GM19324 (cell line): ENCODE measurements at regions not wholly inside any gene's neighbourhood (a gene's known extent, or its start where the extent isn't known, plus 50 kb on each side); places are given as distances from the start of the nearest gene placed in this dataset.

Experiments
- ATAC-seq: cut with Tn5 transposase; IDR thresholded peaks from one replicate; pipeline ENCODE4 v1.9.1; 2021; ENCODE audit warnings: mild to moderate bottlenecking, moderate library complexity; ENCODE audit not compliant: unreplicated experiment, low FRiP score

DNA sequence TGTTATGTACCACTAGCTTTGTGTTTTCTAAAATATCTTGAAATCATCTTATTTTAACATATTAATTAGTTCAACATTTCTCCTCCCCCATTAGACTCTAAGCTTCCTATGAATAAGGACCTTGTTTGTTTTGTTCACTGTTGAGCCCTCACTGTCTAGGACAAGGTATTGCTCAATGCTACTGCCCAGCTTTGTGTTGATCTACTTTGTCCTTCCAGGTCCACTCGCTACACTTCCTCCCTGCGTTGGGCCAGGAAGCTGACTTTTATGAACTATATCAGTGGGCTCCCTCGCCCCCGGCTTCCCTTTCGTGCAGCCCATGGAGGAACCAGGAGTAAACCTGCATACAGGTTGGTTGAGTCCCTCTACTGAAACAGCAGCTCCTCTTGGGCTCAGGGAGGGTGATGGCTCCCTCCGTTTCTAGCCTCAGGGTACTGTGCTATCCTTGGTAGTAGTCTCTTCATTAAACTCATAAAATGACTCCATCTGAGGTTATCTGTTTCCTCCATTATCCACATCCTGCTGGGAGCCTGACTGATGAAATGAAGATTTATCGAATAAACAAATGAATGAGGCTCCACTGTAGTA is 272.5 kb downstream of the CLIC5 start:
- no peak for ATAC-seq

DNA sequence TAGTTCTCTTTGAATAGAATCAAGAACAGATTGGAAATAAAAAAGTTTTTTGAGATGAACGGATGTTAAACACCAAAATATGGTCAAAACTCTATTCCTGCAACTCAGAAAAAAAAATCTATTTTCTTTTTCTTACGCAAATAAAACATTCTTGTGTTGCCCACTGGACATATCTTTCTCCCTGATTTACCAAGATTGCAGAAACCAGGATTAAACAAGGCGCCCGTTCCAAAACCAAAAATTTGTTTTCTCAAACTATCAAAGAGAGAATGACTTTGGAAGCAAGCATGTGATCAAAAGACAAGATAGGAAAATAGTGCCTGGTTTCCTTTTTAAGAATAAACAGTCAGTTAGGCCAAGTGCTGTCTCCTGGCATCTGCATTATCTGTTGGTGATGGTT is 273.1 kb downstream of the CLIC5 start:
- ATAC-seq = no peak

DNA sequence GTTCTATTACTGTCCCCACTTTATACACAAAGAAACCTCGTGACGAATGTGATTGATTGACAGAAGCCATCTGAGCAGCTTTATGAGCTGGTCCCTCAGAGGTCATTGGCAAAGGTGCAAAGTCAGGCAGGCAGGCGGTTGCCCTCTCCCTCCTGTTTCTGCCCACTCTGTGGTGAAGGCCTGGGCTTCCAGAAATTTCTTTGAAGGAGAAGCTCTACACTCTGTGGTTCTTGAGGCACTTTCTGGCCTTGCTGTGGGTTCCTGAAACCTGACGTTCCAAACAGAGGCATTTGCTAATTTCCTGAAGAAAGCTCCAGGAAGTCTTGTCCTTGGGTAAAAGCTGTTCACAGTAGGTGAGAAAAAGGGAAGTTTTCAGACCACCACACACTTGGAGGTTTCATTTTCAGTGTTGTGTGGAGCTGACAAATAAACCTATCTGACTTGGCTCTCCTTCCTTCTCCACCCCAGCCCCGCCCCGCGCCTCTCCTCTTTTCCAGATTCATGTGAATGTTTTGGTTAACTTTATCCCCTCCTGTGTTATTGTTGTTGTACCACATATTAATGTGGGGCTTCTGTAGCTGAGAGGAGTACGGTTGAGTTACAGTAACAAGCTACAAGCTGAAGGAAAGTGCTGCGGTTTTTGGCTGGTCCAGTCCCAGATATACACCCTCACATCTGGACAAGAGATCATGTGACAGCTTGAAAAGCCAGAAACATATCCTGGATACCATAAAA is 274.1 kb downstream of the CLIC5 start:
- peak; percentile 51 for ATAC-seq

DNA sequence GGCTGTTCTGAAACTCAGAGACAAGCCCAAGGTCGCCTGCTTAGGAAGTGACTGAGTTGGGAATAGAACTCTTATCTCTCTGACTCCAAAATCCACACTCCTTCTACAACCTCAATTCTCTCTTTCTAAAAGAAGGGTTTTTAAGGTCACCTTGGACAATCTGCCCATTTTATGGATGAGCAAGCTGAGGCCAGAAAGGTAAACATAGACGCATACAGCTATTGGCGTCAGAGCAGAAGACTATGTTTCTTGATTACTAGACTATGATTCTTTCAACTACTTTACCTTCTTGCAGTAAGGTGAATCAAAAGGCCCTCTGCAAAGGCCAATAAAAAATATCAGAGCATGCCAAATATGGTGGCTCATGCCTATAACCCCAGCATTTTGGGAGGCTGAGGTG is 276.6 kb downstream of the CLIC5 start:
- ATAC-seq = no peak

DNA sequence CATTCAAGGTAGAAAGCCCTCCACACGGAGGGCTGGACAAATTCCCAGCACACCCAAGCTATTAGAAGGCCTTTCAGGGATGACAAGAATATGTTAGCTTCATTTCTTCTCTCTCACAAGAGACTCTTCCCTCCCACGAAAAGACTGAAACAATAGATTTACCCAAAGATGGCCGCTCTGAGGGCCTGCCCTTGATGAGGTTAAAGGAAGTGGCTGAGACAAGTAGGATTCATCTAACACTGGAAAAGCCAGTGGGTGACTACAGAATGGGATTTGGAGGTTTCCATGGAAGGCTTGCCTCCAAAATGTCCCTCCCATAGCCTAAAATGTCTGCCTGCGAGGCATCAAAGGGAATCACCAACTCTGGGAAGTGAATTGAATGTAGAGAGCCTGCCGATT is 277.6 kb downstream of the CLIC5 start:
- ATAC-seq = no peak

GRCh38 chr6:45737331-45738056 is 278.2 kb downstream of the CLIC5 start:
- peak; percentile 77 for ATAC-seq

DNA sequence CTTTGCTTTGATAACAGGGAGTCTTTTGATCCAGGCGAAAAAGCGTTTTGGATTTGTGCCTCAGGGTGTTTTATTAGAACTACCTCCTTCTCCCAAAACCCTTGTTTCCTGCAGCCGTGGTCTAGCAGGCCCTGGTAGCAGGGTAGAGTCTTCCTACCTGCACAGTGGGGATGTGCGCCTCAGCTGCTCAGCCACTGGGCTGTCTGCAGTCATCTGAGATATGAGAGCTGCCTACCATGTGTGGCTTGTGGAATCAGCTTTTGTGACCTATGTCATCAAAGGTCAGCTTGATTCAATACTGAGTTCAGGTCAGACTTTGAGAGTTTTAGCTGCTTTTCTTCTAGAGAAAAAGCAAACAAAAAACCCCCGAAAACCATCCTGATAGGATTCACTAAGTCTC is 279.5 kb downstream of the CLIC5 start:
- no peak for ATAC-seq

DNA sequence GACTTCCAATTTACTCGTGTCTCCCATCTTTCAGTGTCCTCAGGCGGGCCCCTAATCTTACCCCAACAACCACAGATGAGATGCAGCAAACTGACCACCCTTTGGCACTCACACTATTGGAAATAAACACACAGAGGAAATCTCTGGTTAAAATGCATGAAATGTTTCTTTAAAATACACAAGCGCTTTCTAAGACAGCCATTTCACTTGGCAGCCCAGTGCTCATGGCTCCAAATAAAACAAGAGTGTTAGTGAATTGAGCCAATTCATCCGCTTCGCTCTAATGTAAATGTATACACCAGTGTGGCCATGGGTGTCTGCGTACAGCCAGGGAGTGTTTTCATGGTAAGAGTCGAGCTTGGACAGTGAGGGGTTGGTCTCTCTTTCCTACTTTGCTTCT is 282.9 kb downstream of the CLIC5 start:
- no peak for ATAC-seq

DNA sequence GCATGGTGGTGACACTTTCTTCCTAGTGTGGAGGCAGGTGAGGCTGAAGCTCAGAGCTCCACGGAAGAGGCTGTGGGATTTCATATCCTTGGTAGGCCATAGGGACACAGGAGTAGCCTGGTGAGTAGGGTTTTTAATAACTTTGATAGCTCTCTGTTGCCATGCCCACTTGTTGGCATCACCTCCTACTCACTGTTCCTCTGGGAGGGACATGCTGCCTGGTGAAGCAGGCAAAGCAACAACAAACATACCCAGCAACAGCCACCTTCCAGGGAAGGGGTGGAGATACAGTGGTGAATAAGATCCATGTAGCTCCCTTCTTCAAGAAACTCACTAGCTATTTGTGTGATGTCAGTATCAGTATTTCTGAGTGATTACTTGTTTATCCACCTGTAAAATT is 285.4 kb downstream of the CLIC5 start:
- ATAC-seq = no peak

- no peak for ATAC-seq
Observed at GRCh38 chr6:45728674-45729073, 287.0 kb downstream of the CLIC5 start.

DNA sequence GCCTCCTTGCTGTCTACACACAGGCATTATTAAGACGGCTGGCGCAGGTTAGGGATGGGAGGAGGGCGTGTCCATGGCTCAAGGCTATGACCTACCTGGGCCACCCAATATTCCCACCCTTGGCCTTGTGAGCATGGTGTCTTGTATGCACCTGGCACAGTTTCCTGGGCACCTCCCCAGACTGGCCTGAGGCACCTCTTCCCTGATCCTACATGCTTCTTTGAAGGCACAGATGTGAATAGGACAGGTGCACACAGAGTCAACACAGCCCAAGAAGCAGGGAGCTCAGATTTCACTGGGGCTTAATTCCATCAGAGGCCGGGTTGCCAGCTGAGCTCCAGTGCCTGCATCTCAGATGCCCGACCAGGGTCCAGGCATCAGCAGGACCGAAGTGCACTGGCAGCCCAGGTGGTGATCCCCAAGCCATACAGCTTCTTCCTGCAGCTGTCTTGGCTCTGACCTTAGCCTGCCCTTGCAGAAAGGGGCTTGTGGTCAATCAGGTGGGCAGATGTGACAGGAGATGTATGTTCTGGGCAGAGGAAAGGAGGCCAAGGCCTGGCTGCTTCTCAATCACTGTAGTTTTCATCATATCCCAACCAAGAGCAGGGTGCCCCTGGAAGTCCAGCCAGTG is 287.7 kb downstream of the CLIC5 start:
- ATAC-seq = no peak

GRCh38 chr6:45727228-45727627 is 288.4 kb downstream of the CLIC5 start:
- ATAC-seq = no peak

GRCh38 chr6:45726444-45726843 is 289.2 kb downstream of the CLIC5 start:
- no peak for ATAC-seq

GRCh38 chr6:45724511-45724910 is 291.1 kb downstream of the CLIC5 start:
- no peak for ATAC-seq

- no peak for ATAC-seq
Observed at GRCh38 chr6:45724027-45724426, 291.6 kb downstream of the CLIC5 start.

GRCh38 chr6:45722876-45723275 is 292.8 kb downstream of the CLIC5 start:
- ATAC-seq = no peak

- no peak for ATAC-seq
Observed at GRCh38 chr6:45721665-45722064, 294.0 kb downstream of the CLIC5 start.

DNA sequence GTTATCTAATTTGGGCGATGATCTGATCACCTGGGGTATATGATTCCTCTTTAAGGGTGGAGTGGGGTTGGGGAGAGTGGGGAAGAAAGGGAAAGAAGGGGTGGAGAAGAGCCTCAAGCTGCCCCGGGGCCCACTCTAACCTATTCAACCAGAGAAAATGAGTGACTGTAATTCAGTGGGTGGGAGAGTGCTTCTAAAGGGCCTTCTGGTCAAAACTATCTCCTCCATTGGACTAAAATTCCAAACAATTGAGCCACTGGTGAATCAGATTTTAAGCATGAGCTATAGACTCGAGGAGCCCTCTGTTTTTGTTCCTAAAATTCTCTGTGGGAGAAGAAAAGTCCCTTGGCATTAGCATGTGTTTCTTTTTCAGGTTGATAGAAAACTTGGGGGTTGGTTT is 296.8 kb downstream of the CLIC5 start:
- no peak for ATAC-seq

GRCh38 chr6:45718131-45718530 is 297.5 kb downstream of the CLIC5 start:
- ATAC-seq = no peak

DNA sequence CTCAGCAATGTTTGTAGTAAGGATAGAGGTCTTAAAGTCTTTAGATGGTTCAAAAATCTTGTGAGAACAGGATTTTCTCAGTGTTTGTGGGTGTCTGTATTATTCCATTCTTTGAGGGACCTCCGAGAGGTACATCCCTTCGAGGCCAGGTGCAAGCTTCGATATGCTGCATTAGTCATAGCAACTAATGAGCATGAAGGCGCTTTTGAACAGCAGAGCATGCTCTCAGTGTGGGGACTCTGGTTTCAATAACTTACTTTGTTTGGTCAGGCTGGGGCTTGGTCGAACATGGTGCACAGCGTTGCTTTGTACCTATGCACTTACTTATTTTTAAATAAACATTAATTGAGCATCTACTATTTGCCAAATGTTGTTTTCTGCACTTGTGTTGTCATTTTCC is 297.9 kb downstream of the CLIC5 start:
- ATAC-seq = no peak

GRCh38 chr6:45717027-45717426 is 298.6 kb downstream of the CLIC5 start:
- ATAC-seq = no peak

GRCh38 chr6:45715508-45715803 is 300.2 kb downstream of the CLIC5 start:
- ATAC-seq = no peak
